GM21390 (cell line): ENCODE measurements at regions not wholly inside any gene's neighbourhood (a gene's known extent, or its start where the extent isn't known, plus 50 kb on each side); places are given as distances from the start of the nearest gene placed in this dataset.

Source experiments
- ATAC-seq: cut with Tn5 transposase; IDR thresholded peaks from one replicate; pipeline ENCODE4 v1.9.1; 2021; ENCODE audit not compliant: unreplicated experiment

DNA sequence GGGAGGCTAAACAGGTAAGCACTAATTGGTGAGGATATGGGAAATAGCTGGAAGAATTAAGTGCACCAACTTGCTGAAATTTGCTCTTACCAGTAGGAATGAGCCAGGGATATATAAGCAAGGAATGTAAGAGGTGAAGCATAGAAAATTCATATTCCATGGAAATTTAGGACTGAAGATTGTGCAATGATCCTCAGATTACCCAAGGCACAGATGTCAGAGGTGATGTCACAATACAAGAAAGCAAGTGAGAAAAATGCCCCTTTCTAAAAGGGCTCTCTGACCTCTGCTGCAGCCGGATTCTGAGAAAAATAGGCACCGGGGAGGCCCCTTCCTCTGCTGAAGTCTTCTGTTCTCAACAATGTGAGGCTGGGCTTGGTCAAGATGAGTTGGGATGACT, 112.3 kb upstream of the ZNF678 start:
- ATAC-seq: no peak

DNA sequence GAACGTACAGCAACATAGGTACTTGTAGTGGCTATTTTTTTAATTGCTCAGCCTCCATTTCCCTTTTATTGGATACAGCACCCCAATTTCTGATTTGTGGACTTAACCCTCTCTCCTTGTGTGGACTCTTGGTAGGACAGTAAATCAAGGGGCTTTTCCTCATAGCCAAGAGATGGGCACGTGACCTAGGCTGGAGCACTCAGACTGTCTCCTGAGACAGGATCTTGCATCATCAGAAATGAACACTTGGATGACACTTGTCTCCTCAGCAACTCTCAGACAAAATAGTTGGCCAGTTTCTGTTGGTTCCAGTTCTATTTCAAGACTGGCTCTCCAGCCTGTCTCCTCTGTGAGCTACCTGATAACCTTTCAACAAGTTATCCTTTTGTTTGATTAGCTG, 112.9 kb upstream of the ZNF678 start:
- ATAC-seq: no peak

- ATAC-seq: no peak
Observed at GRCh38 chr1:227449741-227450441, 113.5 kb upstream of the ZNF678 start.

DNA sequence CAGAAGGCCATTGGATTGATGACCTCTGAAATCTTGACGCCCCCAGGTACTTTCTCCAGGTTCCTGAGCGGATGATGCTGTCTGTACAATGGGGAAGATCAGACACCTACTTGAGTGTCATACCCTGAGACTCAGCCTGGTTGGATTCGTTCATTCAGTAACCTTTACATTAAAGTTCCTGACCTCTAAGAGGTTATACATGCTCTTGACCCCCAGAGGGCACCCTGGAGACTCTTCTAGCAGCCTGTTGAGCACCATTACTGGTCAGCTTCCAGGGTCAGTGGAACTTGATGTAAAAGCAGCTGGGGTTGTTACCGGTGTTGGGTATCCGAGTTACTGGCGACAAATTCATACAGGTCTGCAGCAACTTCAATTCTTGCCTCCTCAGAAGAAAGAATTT, 114.3 kb upstream of the ZNF678 start:
- peak; percentile 82 for ATAC-seq

DNA sequence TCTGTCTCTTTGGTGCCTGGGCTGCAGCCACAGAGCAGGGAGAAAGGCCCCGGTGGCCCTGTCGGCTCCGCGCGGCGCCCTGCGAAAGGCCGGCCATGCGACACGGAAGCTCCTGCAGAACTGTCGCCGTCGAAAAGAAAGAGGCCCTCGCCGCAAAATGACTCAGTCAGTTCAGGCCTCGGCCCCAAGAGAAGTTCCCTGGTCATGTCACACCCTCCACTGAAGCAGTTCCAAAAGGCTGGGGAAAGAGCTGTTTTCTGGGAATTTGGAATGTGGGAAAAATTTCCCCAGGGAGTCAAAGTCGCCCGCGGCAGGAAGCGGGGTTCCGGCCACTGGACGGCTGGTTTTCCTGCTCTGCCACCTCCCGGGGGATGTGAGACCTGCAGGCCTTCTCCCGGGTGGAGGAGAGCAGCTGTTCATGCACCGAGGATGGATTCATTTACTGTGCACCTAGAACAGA, 115.8 kb upstream of the ZNF678 start:
- ATAC-seq: no peak

DNA sequence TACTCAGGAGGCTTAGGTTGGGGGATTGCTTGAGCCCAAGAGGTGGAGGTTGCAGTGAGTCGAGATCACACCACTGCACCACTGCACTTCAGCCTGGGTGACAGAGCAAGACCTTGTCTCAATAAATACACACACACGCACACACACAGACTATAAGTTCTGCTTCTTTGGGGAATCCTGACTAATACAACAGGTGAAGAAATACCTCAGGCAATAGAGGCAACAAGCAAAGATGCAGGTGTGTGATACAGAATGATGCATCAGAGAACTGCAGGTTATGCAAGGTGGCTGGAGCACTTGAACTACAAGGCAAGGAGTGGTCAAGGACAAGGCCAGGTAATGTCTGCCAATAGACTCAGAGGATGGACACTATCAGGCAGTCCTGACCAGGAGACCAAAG, 117.6 kb upstream of the ZNF678 start:
- ATAC-seq: no peak

DNA sequence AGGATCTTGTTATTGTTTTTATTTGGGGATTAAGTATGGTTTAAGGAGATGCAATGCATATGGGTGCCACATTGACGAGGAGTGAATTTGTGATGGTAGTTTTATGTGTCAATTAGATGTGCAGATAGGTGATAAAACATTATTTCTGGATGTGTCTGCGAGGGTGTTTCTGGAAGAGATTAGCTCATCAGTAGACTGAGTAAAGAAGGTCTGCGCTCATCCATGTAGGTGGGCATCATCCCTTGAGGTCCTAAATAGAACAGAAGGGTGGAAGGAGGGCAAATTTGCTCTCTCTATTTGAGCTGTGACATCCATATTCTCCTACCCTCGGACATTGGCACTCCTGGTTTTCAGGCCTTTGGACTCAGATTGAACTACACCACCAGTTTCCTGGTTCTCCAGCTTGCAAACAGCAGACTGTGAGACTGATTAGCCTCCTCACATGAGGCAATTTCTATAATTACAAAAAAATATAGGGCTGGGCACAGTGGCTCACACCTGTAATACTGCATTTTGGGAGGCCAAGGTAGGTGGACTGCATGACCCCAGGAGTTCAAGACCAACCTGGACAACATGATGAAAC, 118.2 kb upstream of the ZNF678 start:
- ATAC-seq: no peak

- ATAC-seq: no peak
Observed at GRCh38 chr1:227440182-227440581, 121.9 kb upstream of the CDC42BPA start.

- ATAC-seq: no peak
Observed at GRCh38 chr1:227437495-227438008, 119.3 kb upstream of the CDC42BPA start.

- no peak for ATAC-seq
Observed at GRCh38 chr1:227434808-227435444, 116.6 kb upstream of the CDC42BPA start.

DNA sequence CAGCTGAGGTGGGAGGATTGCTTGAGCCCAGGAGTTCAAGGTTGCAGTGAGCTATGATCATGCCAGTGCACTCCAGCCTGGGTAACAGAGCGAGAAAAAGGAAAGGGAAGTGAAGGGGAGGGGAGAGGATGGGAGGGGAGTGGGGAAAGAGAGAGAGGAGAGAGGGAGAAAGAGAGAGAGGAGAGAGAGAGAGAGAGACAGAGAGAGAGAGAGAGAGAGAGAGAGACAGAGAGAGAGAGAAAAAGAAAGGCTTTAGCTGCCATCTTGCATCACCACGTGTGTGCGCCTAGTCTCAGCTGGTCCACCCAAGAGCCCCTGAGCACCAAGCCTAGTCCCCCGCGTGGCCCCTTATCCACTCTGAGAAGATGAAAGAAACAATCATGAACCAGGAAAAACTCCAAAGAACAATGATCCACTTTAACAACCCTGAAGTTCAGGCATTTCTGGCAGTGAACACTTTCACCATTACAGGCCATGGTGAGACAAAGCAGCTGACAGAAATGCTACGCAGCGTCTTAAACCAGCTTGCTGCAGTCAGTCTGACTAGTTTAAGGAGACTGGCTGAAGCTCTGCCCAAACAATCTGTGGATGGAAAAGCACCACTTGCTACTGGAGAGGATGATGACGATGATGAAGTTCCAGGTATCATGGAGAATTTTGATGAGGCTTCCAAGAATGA, 115.5 kb upstream of the CDC42BPA start:
- ATAC-seq: no peak

DNA sequence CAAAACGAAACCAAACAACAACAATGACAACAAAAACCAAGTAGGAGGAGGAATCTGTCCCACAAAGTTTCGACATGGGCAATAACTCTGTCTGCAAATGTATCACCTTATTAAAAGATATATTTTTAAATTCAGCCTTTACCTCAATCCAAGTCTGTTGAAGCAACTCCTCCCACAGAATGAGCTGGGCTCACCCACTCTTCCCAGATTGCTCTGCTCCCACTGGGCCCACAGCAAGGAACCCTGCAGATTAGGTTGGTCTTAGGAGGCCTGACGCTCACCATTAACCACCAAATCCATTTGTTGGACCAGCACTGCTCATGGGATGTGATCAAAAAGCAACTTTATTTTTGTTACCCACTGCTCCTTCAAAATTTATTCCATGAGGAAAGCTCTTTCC, 114.7 kb upstream of the CDC42BPA start:
- no peak for ATAC-seq

DNA sequence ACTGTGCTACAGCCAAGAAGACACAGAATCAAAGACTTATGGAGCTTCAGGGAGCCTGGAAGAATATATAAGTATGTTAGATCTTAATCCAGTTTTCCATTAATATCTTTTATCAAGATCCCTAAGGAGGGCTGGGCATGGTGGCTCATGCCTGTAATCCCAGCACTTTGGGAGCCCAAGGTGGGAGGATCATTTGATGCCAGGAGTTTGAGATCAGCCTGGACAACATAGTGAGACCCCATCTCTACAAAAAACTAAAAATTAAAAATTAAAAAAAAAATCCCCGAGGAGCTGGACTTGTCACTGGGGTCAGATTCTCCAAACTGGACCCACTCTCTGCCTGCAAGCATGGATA, 113.9 kb upstream of the CDC42BPA start:
- no peak for ATAC-seq

- ATAC-seq: no peak
Observed at GRCh38 chr1:227429447-227430359, 111.4 kb upstream of the CDC42BPA start.

- ATAC-seq: no peak
Observed at GRCh38 chr1:227428803-227429202, 110.5 kb upstream of the CDC42BPA start.

DNA sequence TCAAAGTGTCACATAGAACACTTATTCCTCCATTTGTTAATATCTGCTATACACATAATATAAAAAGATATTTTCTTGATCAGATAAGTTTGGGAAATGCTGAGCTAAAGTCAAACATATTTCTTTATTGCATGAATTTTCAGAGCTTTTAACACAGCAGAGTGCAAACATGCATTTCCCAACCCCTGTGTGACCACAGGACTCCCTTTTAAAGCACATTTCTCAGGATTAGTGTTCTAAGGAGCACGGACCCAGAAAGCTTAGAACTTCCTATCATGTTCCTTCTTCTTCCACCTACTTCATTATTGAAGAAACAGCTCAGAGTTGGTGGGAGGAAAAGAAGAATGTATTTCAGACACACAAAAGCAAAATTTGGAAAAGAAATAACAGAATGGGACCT, 109.1 kb upstream of the CDC42BPA start:
- ATAC-seq: no peak

DNA sequence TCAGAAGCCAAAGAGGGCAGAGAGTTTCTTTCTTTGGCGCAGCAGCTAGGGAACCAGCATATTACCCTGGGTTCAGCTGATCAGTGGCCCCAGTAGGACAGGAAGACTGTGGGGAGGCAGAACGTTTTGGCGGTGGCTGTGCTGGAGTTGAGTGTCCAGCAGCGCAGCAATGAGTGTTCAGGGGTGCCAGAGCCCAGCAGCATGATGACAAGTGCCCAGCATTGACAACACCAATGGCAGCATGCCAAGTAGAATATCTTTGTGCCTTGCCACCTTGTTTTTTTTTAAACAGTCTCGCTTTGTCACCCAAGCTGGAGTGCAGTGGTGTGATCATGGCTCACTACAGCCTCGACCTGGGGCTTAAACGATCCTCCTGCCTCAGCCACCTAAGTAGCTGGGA, 106.7 kb upstream of the CDC42BPA start:
- ATAC-seq: no peak

- ATAC-seq: no peak
Observed at GRCh38 chr1:227424159-227424680, 105.9 kb upstream of the CDC42BPA start.

- no peak for ATAC-seq
Observed at GRCh38 chr1:227422581-227422980, 104.3 kb upstream of the CDC42BPA start.

DNA sequence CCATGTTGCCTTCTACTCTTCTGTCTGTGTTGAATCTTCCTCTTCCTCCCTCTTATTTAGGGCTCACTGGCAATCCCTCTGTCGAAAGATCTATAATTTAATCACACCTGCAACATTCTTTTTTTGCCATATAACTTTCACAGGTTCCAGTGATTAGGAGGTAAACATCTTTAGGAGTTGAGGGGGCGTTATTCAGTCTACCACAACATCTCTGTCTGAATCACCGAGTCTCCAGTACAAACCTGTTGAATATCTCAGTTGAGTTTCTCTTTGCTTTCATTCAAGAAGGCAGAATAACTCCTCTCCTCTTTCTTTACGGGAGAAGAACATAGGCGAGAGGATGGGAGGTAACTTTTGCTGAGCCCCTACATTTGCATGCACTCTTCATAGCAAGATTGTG, 101.9 kb upstream of the CDC42BPA start:
- ATAC-seq: no peak
